ENCODE measurements at regions not wholly inside any gene's neighbourhood (a gene's known extent, or its start where the extent isn't known, plus 50 kb on each side); places are given as distances from the start of the nearest gene placed in this dataset.

DNA sequence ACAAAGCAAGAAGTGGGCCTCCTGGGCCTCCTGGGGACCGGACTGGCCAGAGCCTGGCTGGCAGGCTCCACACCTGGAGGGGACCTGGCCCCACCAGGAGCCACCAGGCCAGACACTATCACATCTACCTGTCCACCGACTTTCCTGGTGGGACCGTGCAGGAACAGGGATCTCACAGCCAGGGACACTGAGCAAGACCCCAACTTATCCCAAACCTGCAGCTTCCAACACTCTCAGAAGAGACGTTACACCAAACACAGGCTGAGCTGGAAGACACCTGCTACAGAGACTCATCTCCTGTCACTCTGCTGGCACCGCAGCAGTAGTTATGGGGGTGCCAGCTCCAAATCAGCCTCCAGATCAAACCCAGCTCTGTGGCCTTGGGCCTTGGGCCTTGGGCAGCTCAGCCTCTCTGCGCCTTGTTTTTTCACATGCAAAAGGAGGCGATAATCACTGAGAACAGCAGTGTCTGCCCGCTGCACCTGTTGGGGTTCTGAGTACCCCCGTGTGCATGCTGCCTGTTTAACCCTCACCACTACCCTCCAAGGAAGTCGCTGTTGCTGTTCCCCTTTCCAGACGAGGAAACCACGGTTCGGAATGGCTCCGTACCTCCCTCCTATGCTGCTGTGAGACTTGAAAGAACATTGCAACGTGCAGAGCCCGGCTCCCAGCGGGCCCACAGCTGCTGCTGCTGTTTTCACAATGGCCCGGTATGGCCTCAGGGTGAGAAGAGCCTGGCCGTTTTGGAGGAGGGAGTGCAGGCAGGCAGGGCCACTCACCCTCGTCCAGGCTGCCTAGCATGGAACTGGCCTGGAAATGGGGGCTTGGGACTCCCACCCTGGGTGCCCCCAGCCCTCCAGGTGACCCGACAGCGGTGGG is 69.6 kb downstream of the ADRA2C start:
- intact Hi-C loops (cut with micrococcal nuclease) = no loop called here
- no peak overlapping the region for H3K27ac Mint-ChIP-seq

DNA sequence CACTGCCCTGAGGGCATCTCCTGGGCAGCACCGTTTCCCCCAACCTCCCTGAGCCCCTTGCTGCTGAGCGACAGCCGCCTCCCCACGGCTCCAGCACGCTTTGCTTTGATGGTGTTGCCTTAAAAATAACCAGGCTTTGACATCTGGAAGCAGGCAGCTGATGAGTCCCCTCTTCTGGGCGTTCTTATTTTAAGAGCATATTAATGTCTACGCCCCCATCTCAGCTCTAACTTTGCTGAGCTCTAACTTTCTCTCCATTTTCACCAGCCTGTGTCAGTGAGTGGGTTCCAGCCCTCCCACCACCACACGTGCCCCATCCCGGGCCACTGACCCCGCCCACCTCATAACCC is 70.2 kb downstream of the ADRA2C start:
- Mint-ChIP-seq H3K4me1 (no peaks in the 10 kb centered on the region), H3K27ac (no peak overlapping the region), H3K36me3 (no peaks in the 10 kb centered on the region), H3K27me3 (ENCODE audit: low read depth in 3 of 3) (peaks cover 18 to 32% (median 25%) of the 10 kb centered on the region in 3 donors), H3K9me3 (peaks cover 0 to 12% (median 5%) of the 10 kb centered on the region in 7 donors), H3K4me3 (no peak overlapping the region)
- WGBS (ENCODE audit: insufficient coverage) = 35% methylated on average over 8 of the region's 10 CpGs
- H3K4me1 ChIP-seq (ENCODE audit: control insufficient read depth in 1 of 2, insufficient read depth in 2 of 2, low read length in 2 of 2) = no peaks in the 10 kb centered on the region
- peaks cover 0 to 8% of the 10 kb centered on the region in 2 donors for H3K27me3 ChIP-seq (ENCODE audit: control insufficient read depth in 2 of 2, insufficient read depth in 2 of 2, low read length in 2 of 2)
- H3K9me3 ChIP-seq (replicated peaks in 1 of 2; ENCODE audit: control insufficient read depth in 1 of 2, insufficient read depth in 1 of 2, low read length in 2 of 2) = no peaks in the 10 kb centered on the region
- no peak overlapping the region for H2AFZ ChIP-seq (ENCODE audit: insufficient read depth, low read depth, low read length, poor library complexity, severe bottlenecking)
- H3K36me3 ChIP-seq (replicated peaks in 1 of 2; ENCODE audit: control insufficient read depth in 1 of 2, insufficient read depth in 2 of 2, low read length in 2 of 2) = no peaks in the 10 kb centered on the region
- no peak overlapping the region for H3K4me2 ChIP-seq (replicated peaks; ENCODE audit: extremely low read depth, low read length, poor library complexity, severe bottlenecking)
- H3K9ac ChIP-seq (ENCODE audit: insufficient read depth, low read length, poor library complexity, severe bottlenecking) = no peak overlapping the region
- TF ChIP-seq, protein P1, sequence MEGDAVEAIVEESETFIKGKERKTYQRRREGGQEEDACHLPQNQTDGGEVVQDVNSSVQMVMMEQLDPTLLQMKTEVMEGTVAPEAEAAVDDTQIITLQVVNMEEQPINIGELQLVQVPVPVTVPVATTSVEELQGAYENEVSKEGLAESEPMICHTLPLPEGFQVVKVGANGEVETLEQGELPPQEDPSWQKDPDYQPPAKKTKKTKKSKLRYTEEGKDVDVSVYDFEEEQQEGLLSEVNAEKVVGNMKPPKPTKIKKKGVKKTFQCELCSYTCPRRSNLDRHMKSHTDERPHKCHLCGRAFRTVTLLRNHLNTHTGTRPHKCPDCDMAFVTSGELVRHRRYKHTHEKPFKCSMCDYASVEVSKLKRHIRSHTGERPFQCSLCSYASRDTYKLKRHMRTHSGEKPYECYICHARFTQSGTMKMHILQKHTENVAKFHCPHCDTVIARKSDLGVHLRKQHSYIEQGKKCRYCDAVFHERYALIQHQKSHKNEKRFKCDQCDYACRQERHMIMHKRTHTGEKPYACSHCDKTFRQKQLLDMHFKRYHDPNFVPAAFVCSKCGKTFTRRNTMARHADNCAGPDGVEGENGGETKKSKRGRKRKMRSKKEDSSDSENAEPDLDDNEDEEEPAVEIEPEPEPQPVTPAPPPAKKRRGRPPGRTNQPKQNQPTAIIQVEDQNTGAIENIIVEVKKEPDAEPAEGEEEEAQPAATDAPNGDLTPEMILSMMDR (IDR thresholded peaks at IDR 0.05) = no peak
- H3K79me2 ChIP-seq (ENCODE audit: insufficient read depth, low read length) = no peaks in the 10 kb centered on the region
- H3K4me3 ChIP-seq (replicated peaks in 1 of 3; ENCODE audit: low read depth in 2 of 3, low read length in 3 of 3) = no peak overlapping the region
- no peak for DNase-seq
- H3K27ac ChIP-seq (ENCODE audit: low read depth in 1 of 2, low read length in 2 of 2) = no peak overlapping the region
- no peaks in the 10 kb centered on the region for H4K20me1 ChIP-seq (ENCODE audit: insufficient read depth, low read length)
- intact Hi-C loops (cut with micrococcal nuclease) = no loop called here

More for the DNA sequence above, 69.6 kb downstream of the ADRA2C start:
- Mint-ChIP-seq H3K4me3 (peak overlapping the region; percentile 32 to 50), H3K4me1 (no peaks in the 10 kb centered on the region), H3K36me3 (no peaks in the 10 kb centered on the region), H3K9me3 (peaks cover 0 to 12% (median 5%) of the 10 kb centered on the region in 7 donors), H3K27me3 (ENCODE audit: low read depth in 3 of 3) (peaks cover 14 to 28% (median 25%) of the 10 kb centered on the region in 3 donors)
- no peaks in the 10 kb centered on the region for H3K79me2 ChIP-seq (ENCODE audit: insufficient read depth, low read length)
- no peaks in the 10 kb centered on the region for H3K36me3 ChIP-seq (replicated peaks in 1 of 2; ENCODE audit: control insufficient read depth in 1 of 2, insufficient read depth in 2 of 2, low read length in 2 of 2)
- no peak overlapping the region for H3K4me2 ChIP-seq (replicated peaks; ENCODE audit: extremely low read depth, low read length, poor library complexity, severe bottlenecking)
- TF ChIP-seq, protein P1 (IDR thresholded peaks at IDR 0.05) = no peak
- H4K20me1 ChIP-seq (ENCODE audit: insufficient read depth, low read length) = no peaks in the 10 kb centered on the region
- H3K9me3 ChIP-seq (replicated peaks in 1 of 2; ENCODE audit: control insufficient read depth in 1 of 2, insufficient read depth in 1 of 2, low read length in 2 of 2) = no peaks in the 10 kb centered on the region
- H3K4me3 ChIP-seq (replicated peaks in 1 of 3; ENCODE audit: low read depth in 2 of 3, low read length in 3 of 3) = no peak overlapping the region
- no peaks in the 10 kb centered on the region for H3K4me1 ChIP-seq (ENCODE audit: control insufficient read depth in 1 of 2, insufficient read depth in 2 of 2, low read length in 2 of 2)
- DNase-seq = no peak
- no peak overlapping the region for H2AFZ ChIP-seq (ENCODE audit: insufficient read depth, low read depth, low read length, poor library complexity, severe bottlenecking)
- peaks cover 0 to 8% of the 10 kb centered on the region in 2 donors for H3K27me3 ChIP-seq (ENCODE audit: control insufficient read depth in 2 of 2, insufficient read depth in 2 of 2, low read length in 2 of 2)
- WGBS (ENCODE audit: insufficient coverage) = 38% methylated on average over 21 of the region's 22 CpGs
- H3K27ac ChIP-seq (ENCODE audit: low read depth in 1 of 2, low read length in 2 of 2) = no peak overlapping the region
- no peak overlapping the region for H3K9ac ChIP-seq (ENCODE audit: insufficient read depth, low read length, poor library complexity, severe bottlenecking)
